IMR-90 (cell line): ENCODE measurements at regions not wholly inside any gene's neighbourhood (a gene's known extent, or its start where the extent isn't known, plus 50 kb on each side); places are given as distances from the start of the nearest gene placed in this dataset.

Experiments used
- ATAC-seq: fragments of 200-7000 bp; cut with Tn5 transposase; 2 replicates; pipeline ENCODE4 v1.9.1; 2020; ENCODE audit warnings: low read depth, mild to moderate bottlenecking, moderate library complexity
- BruUV-seq: library from RNA; stranded (reverse); fragments of 400-500 nt; replicated peaks from 2 replicates; lab custom pipeline; 2021; lab: Mats Ljungman, UMichigan
- CTCF ChIA-PET: fragments of 300-600 bp; formaldehyde crosslinking; extraction: SDS; loops from one replicate; lab custom pipeline; 2021; ENCODE audit warnings: antibody characterized with exemption; lab: Yijun Ruan, JAX
- POLR2A ChIA-PET: fragments of 300-600 bp; sonication (Branson Sonifier 250); formaldehyde crosslinking; loops from one replicate; lab custom pipeline; 2022; ENCODE audit warnings: antibody characterized with exemption; ENCODE audit not compliant: unreplicated experiment; lab: Charles Lee
- DNase-seq: peaks from one replicate; pipeline ENCODE4 v3.0.0; 2013
- H2AFZ ChIP-seq: replicated peaks from 2 replicates; pipeline ENCODE3; 2013; ENCODE audit warnings: low read length, mild to moderate bottlenecking; ENCODE audit not compliant: poor library complexity
- H2AK5ac ChIP-seq: 2 replicates; pipeline ENCODE4 v1.6.1; 2013; ENCODE audit warnings: low read depth, low read length, inconsistent platforms
- H2AK9ac ChIP-seq: replicated peaks from 2 replicates; pipeline ENCODE3; 2013; ENCODE audit warnings: mild to moderate bottlenecking, low read depth, low read length, moderate library complexity; ENCODE audit not compliant: poor library complexity
- H2BK120ac ChIP-seq: 2 replicates; pipeline ENCODE4 v1.6.1; 2013; ENCODE audit warnings: low read depth, low read length, inconsistent platforms
- H2BK15ac ChIP-seq: 3 replicates; pipeline ENCODE4 v1.6.1; 2013; ENCODE audit warnings: low read depth, low read length, inconsistent platforms
- H2BK20ac ChIP-seq: 2 replicates; pipeline ENCODE4 v1.6.1; 2013; ENCODE audit warnings: low read depth, mild to moderate bottlenecking, inconsistent platforms, low read length, moderate library complexity
- H2BK5ac ChIP-seq: 2 replicates; pipeline ENCODE4 v1.6.1; 2013; ENCODE audit warnings: mild to moderate bottlenecking, low read depth, low read length, inconsistent platforms; ENCODE audit not compliant: poor library complexity, severe bottlenecking
- H3K14ac ChIP-seq: replicated peaks from 2 replicates; pipeline ENCODE4 v1.6.1; 2013; ENCODE audit warnings: low read depth, low read length, inconsistent platforms
- H3K18ac ChIP-seq: 2 replicates; pipeline ENCODE4 v1.6.1; 2013; ENCODE audit warnings: low read depth, low read length, control low read depth
- H3K23ac ChIP-seq: 2 replicates; pipeline ENCODE4 v1.6.1; 2013; ENCODE audit warnings: low read depth, low read length, inconsistent platforms
- H3K27ac ChIP-seq: 2 replicates; pipeline ENCODE4 v1.5.1; 2013; ENCODE audit warnings: mild to moderate bottlenecking, control low read depth, low read length; ENCODE audit not compliant: insufficient read depth
- H3K27me3 ChIP-seq: 2 replicates; pipeline ENCODE4 v1.6.1; 2013; ENCODE audit warnings: low read length; ENCODE audit not compliant: control insufficient read depth, insufficient read depth
- H3K36me3 ChIP-seq: 2 replicates; pipeline ENCODE4 v1.6.1; 2013; ENCODE audit warnings: low read length, mixed read lengths; ENCODE audit not compliant: control insufficient read depth, insufficient read depth
- H3K4ac ChIP-seq: 2 replicates; pipeline ENCODE4 v1.6.1; 2013; ENCODE audit warnings: low read depth, low read length, inconsistent platforms
- H3K4me1 ChIP-seq: 2 replicates; pipeline ENCODE4 v1.6.1; 2013; ENCODE audit warnings: low read length, mixed read lengths; ENCODE audit not compliant: control insufficient read depth, insufficient read depth
- H3K4me2 ChIP-seq: 2 replicates; pipeline ENCODE4 v1.6.1; 2013; ENCODE audit warnings: low read depth, mild to moderate bottlenecking, control low read depth, low read length, moderate library complexity
- H3K4me3 ChIP-seq: 2 replicates; pipeline ENCODE4 v1.5.1; 2013; ENCODE audit warnings: low read depth, mild to moderate bottlenecking, control low read depth, low read length, moderate library complexity; ENCODE audit not compliant: insufficient read depth
- H3K56ac ChIP-seq: 2 replicates; pipeline ENCODE4 v1.6.1; 2013; ENCODE audit warnings: low read length, inconsistent platforms; ENCODE audit not compliant: insufficient read depth; ENCODE audit errors: extremely low read depth
- H3K79me1 ChIP-seq, 2 experiments: 2 replicates each; pipeline ENCODE4 v1.6.1; 2013; ENCODE audit warnings: low read length in 2 of 2, inconsistent platforms in 1 of 2, low read depth in 1 of 2
- H3K9ac ChIP-seq: 2 replicates; pipeline ENCODE4 v1.6.1; 2013; ENCODE audit warnings: low read depth, low read length, control low read depth
- H3K9me1 ChIP-seq: 2 replicates; pipeline ENCODE4 v1.6.1; 2013; ENCODE audit warnings: low read length, inconsistent platforms; ENCODE audit not compliant: insufficient read depth
- H3K9me3 ChIP-seq: 2 replicates; pipeline ENCODE4 v1.6.1; 2013; ENCODE audit warnings: low read length; ENCODE audit not compliant: control insufficient read depth, insufficient read depth
- H4K20me1 ChIP-seq: 2 replicates; pipeline ENCODE4 v1.6.1; 2013; ENCODE audit warnings: low read length, inconsistent platforms; ENCODE audit not compliant: insufficient read depth
- H4K5ac ChIP-seq: 2 replicates; pipeline ENCODE4 v1.6.1; 2013; ENCODE audit warnings: mild to moderate bottlenecking, low read depth, low read length, control low read depth
- H4K8ac ChIP-seq, 2 experiments: 2 replicates each; pipeline ENCODE4 v1.6.1; 2013; ENCODE audit warnings: low read depth in 2 of 2, low read length in 2 of 2, control low read depth in 1 of 2, inconsistent platforms in 1 of 2
- H4K91ac ChIP-seq: 2 replicates; pipeline ENCODE4 v1.6.1; 2013; ENCODE audit warnings: low read depth, low read length, inconsistent platforms; ENCODE audit not compliant: insufficient read depth
- CHD1 ChIP-seq: IDR thresholded peaks from 2 replicates; pipeline ENCODE4 v1.6.1; 2012; ENCODE audit warnings: low read depth, low read length, improper control_type of control experiment
- FOS ChIP-seq: fragments of 150-350 bp; IDR thresholded peaks from 2 replicates; pipeline ENCODE4 v1.6.1; 2016; ENCODE audit warnings: low read depth, low read length
- MAZ ChIP-seq: IDR thresholded peaks from 2 replicates; pipeline ENCODE4 v1.6.1; 2012; ENCODE audit warnings: low read depth, mild to moderate bottlenecking, low read length, improper control_type of control experiment, moderate library complexity, borderline replicate concordance
- MXI1 ChIP-seq: IDR thresholded peaks from 2 replicates; pipeline ENCODE4 v1.6.1; 2012; ENCODE audit warnings: low read depth, mild to moderate bottlenecking, low read length, moderate library complexity, borderline replicate concordance
- NFE2L2 ChIP-seq: fragments of 150-350 bp; IDR thresholded peaks from 2 replicates; pipeline ENCODE4 v1.6.1; 2016; ENCODE audit warnings: low read depth, mild to moderate bottlenecking, low read length
- POLR2A ChIP-seq: IDR thresholded peaks from 2 replicates; pipeline ENCODE4 v1.6.1; 2012; ENCODE audit warnings: mild to moderate bottlenecking, low read depth, low read length
- RCOR1 ChIP-seq: IDR thresholded peaks from 2 replicates; pipeline ENCODE4 v1.6.1; 2012; ENCODE audit warnings: mild to moderate bottlenecking, low read length, improper control_type of control experiment; ENCODE audit not compliant: insufficient replicate concordance
- RFX5 ChIP-seq: IDR thresholded peaks from 2 replicates; pipeline ENCODE4 v1.8.0; 2012; ENCODE audit warnings: low read depth, mild to moderate bottlenecking, low read length, moderate library complexity
- SMC3 ChIP-seq: fragments of 150-350 bp; IDR thresholded peaks from 2 replicates; pipeline ENCODE4 v1.6.1; 2016; ENCODE audit warnings: low read depth, mild to moderate bottlenecking, antibody characterized with exemption, low read length, moderate library complexity
- WGBS, 2 experiments: methylation state at CpG; one replicate each; pipeline versions ENCODE4 v1.1.5 to v1.1.7; 2013; ENCODE audit warnings: missing lambda C conversion rate in 2 of 2; ENCODE audit not compliant: insufficient read length in 1 of 2; ENCODE audit errors: extremely low coverage in 2 of 2; 5-methylcytosine and 5-hydroxymethylcytosine counted together
- dilution Hi-C: fragments of 300-500 bp; cut with HindIII; formaldehyde crosslinking; loops from one replicate; pipeline ENCODE4 v1.14.3; 2018; ENCODE audit warnings: low sequenced_read_pairs; ENCODE audit not compliant: unreplicated experiment
- in situ Hi-C: fragments of 300-500 bp; cut with MboI; formaldehyde crosslinking; loops from 3 replicates; pipeline ENCODE4 v1.14.3; 2019; ENCODE audit warnings: low sequenced_read_pairs, inconsistent platforms, mixed read lengths
- intact Hi-C: fragments of 100-400 bp; cut with micrococcal nuclease; formaldehyde crosslinking; loops from 2 replicates; pipeline ENCODE4 v1.10.0; 2022
- TF ChIP-seq, protein P1 (sequence below): conservative IDR thresholded peaks from 2 replicates; pipeline ENCODE4 v1.5.1; 2012; ENCODE audit warnings: mild to moderate bottlenecking, low read depth, low read length, improper control_type of control experiment

DNA sequence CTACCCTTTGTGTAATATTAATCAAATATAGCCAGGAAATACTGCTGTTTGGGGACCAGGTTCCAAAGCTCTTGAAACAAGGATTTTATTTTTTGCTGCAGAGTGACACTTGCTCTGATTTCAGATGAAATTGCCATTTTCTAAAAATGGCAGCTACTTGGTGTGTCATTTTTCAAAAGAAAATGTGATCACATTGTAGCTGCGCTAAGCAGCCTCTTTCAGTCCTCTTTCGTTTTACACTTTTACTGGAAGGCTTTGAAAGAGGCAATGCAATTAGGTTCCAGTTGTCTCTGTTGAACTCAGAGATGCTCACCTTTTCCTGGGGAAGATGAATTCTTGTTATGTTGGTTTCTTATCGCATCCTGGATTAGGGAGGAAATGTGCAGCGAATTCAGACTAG, 85.1 kb downstream of the CT47B1 start:
- ATAC-seq (no peak), DNase-seq (no peak)
- TF ChIP-seq RCOR1: no peak
- no peak for TF ChIP-seq POLR2A
- no peak for TF ChIP-seq CHD1
- no peak for TF ChIP-seq RFX5
- no peak for TF ChIP-seq SMC3
- TF ChIP-seq NFE2L2: no peak
- TF ChIP-seq MXI1: no peak
- TF ChIP-seq, protein P1, sequence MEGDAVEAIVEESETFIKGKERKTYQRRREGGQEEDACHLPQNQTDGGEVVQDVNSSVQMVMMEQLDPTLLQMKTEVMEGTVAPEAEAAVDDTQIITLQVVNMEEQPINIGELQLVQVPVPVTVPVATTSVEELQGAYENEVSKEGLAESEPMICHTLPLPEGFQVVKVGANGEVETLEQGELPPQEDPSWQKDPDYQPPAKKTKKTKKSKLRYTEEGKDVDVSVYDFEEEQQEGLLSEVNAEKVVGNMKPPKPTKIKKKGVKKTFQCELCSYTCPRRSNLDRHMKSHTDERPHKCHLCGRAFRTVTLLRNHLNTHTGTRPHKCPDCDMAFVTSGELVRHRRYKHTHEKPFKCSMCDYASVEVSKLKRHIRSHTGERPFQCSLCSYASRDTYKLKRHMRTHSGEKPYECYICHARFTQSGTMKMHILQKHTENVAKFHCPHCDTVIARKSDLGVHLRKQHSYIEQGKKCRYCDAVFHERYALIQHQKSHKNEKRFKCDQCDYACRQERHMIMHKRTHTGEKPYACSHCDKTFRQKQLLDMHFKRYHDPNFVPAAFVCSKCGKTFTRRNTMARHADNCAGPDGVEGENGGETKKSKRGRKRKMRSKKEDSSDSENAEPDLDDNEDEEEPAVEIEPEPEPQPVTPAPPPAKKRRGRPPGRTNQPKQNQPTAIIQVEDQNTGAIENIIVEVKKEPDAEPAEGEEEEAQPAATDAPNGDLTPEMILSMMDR: no peak
- TF ChIP-seq MAZ: no peak
- TF ChIP-seq FOS: no peak
- no peaks in the 10 kb centered on the region for H3K9me3 ChIP-seq
- H2BK120ac ChIP-seq: no peak overlapping the region
- H2BK20ac ChIP-seq: no peak overlapping the region
- H4K20me1 ChIP-seq: no peaks in the 10 kb centered on the region
- no peaks in the 10 kb centered on the region for H3K36me3 ChIP-seq
- no peak overlapping the region for H3K4ac ChIP-seq
- intact Hi-C loops: no loop called here
- no peak overlapping the region for H3K9ac ChIP-seq
- no peak overlapping the region for H3K18ac ChIP-seq
- no peak overlapping the region for H2BK15ac ChIP-seq
- no peak overlapping the region for H3K23ac ChIP-seq
- H3K27ac ChIP-seq: no peak overlapping the region
- no peak overlapping the region for H2BK5ac ChIP-seq
- H2AK9ac ChIP-seq: no peak overlapping the region
- H2AFZ ChIP-seq: no peak overlapping the region
- H3K56ac ChIP-seq: no peak overlapping the region
- H3K9me1 ChIP-seq: peaks cover 2% of the 10 kb centered on the region; the same call in 1 of the 2 replicates
- no peaks in the 10 kb centered on the region for H3K79me1 ChIP-seq
- no peak overlapping the region for H2AK5ac ChIP-seq
- in situ Hi-C loops: no loop called here
- BruUV-seq: no TSS peak
- H4K8ac ChIP-seq: no peak overlapping the region
- H3K4me2 ChIP-seq: no peak overlapping the region
- H4K91ac ChIP-seq: no peak overlapping the region
- ChIA-PET CTCF (interaction anchor here (0.7 to 1.4 kb wide), 4 partner anchors 10 to 27 kb away, joined by 3 to 4 read pairs (median 4); no protein-coding TSS in a partner anchor), POLR2A (no interaction called here)
- H3K4me3 ChIP-seq: no peak overlapping the region
- H3K27me3 ChIP-seq: no peaks in the 10 kb centered on the region
- dilution Hi-C loops: no loop called here
- H3K4me1 ChIP-seq: no peaks in the 10 kb centered on the region
- H4K5ac ChIP-seq: no peak overlapping the region
- WGBS, 2 experiments: no CpG with 5 or more reads among the region's 4 CpGs
- H3K14ac ChIP-seq: no peak overlapping the region
